Heart left ventricle (tissue), 16 donors: ENCODE measurements at regions not wholly inside any gene's neighbourhood (a gene's known extent, or its start where the extent isn't known, plus 50 kb on each side); places are given as distances from the start of the nearest gene placed in this dataset.
"Not testable (repeated sequence)": the region's sequence is repeated elsewhere in the genome, so short reads cannot be mapped to it uniquely, and the experiment has no call there.

ENCODE experiments used
- ATAC-seq, 4 donors: fragments of 200-7000 bp; cut with Tn5 transposase; one replicate each; pipeline ENCODE4 v1.9.1; 2020 to 2022; ENCODE audit warnings: moderate library complexity in 4 of 4, mild to moderate bottlenecking in 3 of 4, moderate number of reproducible peaks in 1 of 4
- DNase-seq, 5 donors: peaks; one replicate each; pipeline ENCODE4 v3.0.0-alpha.2; 2020
- H3K27ac ChIP-seq, 12 donors: fragments of 200-600 bp; sonication (generic) in 4 of 12; one replicate each; pipeline versions ENCODE4 v1.5.0 to v1.8.0; 2016 to 2022; ENCODE audit warnings: mild to moderate bottlenecking in 2 of 12
- H3K27me3 ChIP-seq, 9 donors: fragments of 200-600 bp; sonication (generic) in 2 of 9; one replicate each; pipeline versions ENCODE4 v1.5.1 to v1.8.0; 2016 to 2022; ENCODE audit warnings: mild to moderate bottlenecking in 3 of 9
- H3K36me3 ChIP-seq, 9 donors: fragments of 200-600 bp; sonication (generic) in 2 of 9; one replicate each; pipeline versions ENCODE4 v1.5.0 to v1.8.0; 2018 to 2022; ENCODE audit warnings: mild to moderate bottlenecking in 2 of 9
- H3K4me1 ChIP-seq, 12 donors: fragments of 200-600 bp; sonication (generic) in 4 of 12; one replicate each; pipeline versions ENCODE4 v1.5.0 to v1.8.0; 2016 to 2022; ENCODE audit warnings: mild to moderate bottlenecking in 3 of 12
- H3K4me3 ChIP-seq, 12 donors: fragments of 200-600 bp; sonication (generic) in 4 of 12; one replicate each; pipeline versions ENCODE4 v1.5.0 to v1.8.0; 2017 to 2022; ENCODE audit warnings: mild to moderate bottlenecking in 9 of 12, moderate library complexity in 4 of 12
- H3K9me3 ChIP-seq, 12 donors: fragments of 200-600 bp; sonication (generic) in 4 of 12; one replicate each; pipeline versions ENCODE4 v1.5.0 to v1.8.0; 2016 to 2022; ENCODE audit warnings: mild to moderate bottlenecking in 1 of 12
- CTCF ChIP-seq, 12 donors: fragments of 200-600 bp; sonication (generic) in 4 of 12; IDR thresholded peaks; one replicate each; pipeline versions ENCODE4 v1.5.0 to v1.8.0; 2018 to 2022; ENCODE audit warnings: antibody characterized with exemption in 12 of 12, mild to moderate bottlenecking in 5 of 12
- POLR2A ChIP-seq, 2 donors: fragments of 450-650 bp; IDR thresholded peaks; one replicate each; pipeline ENCODE4 v1.6.1; 2017; ENCODE audit warnings: antibody characterized with exemption in 2 of 2, mild to moderate bottlenecking in 2 of 2, moderate library complexity in 2 of 2
- WGBS, 4 donors: extraction: QIAGEN DNeasy Blood & Tissue Kit in 2 of 4; methylation state at CpG; one replicate each; pipeline versions ENCODE4 v1.1.5 to v1.1.7; 2013 to 2018; 5-methylcytosine and 5-hydroxymethylcytosine counted together
- intact Hi-C, 10 donors: fragments of 100-400 bp; cut with DNase I; formaldehyde crosslinking; loops; one replicate each; pipeline versions ENCODE4 v1.11.1 to v1.14.2; 2022
- donor health status: ischemic (EF 13 %, LVEDD 7.1; RV severe dilation, severe dysfunction).
- donor health status: healthy with polysubstance abuse.
- donor health status: DM: no; HTN: yes; CAD: no.
- donor health status: DM: no; HTN: no; CAD: no.
- donor health status: ischemic (EF 25% LVEDD 6.9; RV normal size, moderate dysfunction).
- donor health status: ischemic (EF 25% LVEDD 5.7; RV mildly dilated, moderate dysfunction).
- donor health status: healthy.
- donor health status: DM: yes; HTN: yes; CAD: no.
- donor health status: ischemic (EF 35%, LVEDD 5.7; RV mildly dilated, moderate dysfunction).
- donor health status: nonischemic (EF 11% LVEDD 7.7; RV severe dilation, severe dysfunction).
- donor health status: DM: yes; HTN: yes; CAD: no.
- donor health status: PGD.
- donor health status: ischemic (EF 29% LVEDD 5.4; RV normal size, mild dysfunction).
- donor health status: nonischemic (EF 23%, LVEDD 6.1; RV moderate dilation, normal function).

- DNase-seq (peak in 1 of 5 donors; percentile 4), ATAC-seq (no peak)
- Histone ChIP-seq H3K27ac (no peak overlapping the region), H3K36me3 (no peaks in the 10 kb centered on the region), H3K4me1 (no peaks in the 10 kb centered on the region), H3K9me3 (peaks cover 0 to under 1% (median 0%) of the 10 kb centered on the region in 12 donors), H3K4me3 (peak overlapping the region in 1 of 12 donors; percentile 30), H3K27me3 (peaks cover 0 to 56% (median 0%) of the 10 kb centered on the region in 9 donors)
- TF ChIP-seq POLR2A (IDR thresholded peaks at IDR 0.05) (no peak), CTCF (IDR thresholded peaks at IDR 0.05) (no peak)
- 28 to 46% (median 32%) methylated on average over 12 to 16 of the region's 16 CpGs for WGBS, 4 donors
- intact Hi-C loops: no loop called here
Measured at GRCh38 chrX:65971151-65971550, 68.7 kb downstream of the VSIG4 start.

- ATAC-seq: not testable (repeated sequence)
- peaks cover 0 to 40% (median 0%) of the 10 kb centered on the region in 9 donors for H3K27me3 ChIP-seq
- 82 to 92% (median 90%) methylated on average over 3 of the region's 3 CpGs for WGBS, 4 donors
Measured at GRCh38 chrX:65967159-65967558, 72.7 kb downstream of the VSIG4 start.

GRCh38 chrX:65961714-65962113 is 78.2 kb downstream of the VSIG4 start:
- Histone ChIP-seq H3K4me3 (no peak overlapping the region), H3K9me3 (peaks cover 0 to 6% (median 0%) of the 10 kb centered on the region in 12 donors), H3K36me3 (no peaks in the 10 kb centered on the region), H3K27ac (no peak overlapping the region), H3K27me3 (peaks cover 0 to 24% (median 0%) of the 10 kb centered on the region in 9 donors), H3K4me1 (no peaks in the 10 kb centered on the region)
- ATAC-seq (no peak), DNase-seq (no peak)
- intact Hi-C loops: no loop called here
- WGBS, 4 donors: 73 to 94% (median 88%) methylated on average over 2 of the region's 2 CpGs
- TF ChIP-seq POLR2A (IDR thresholded peaks at IDR 0.05) (no peak), CTCF (IDR thresholded peaks at IDR 0.05) (no peak)

More at GRCh38 chrX:65967159-65967558, 72.7 kb downstream of the VSIG4 start:
- H3K36me3 ChIP-seq, H3K27ac ChIP-seq, intact Hi-C loops, H3K9me3 ChIP-seq, H3K4me1 ChIP-seq, H3K4me3 ChIP-seq, DNase-seq: not testable (repeated sequence)

GRCh38 chrX:65948103-65948502 is 91.8 kb downstream of the VSIG4 start:
- no peak for ATAC-seq
- Histone ChIP-seq H3K27ac (no peak overlapping the region), H3K4me3 (no peak overlapping the region), H3K9me3 (peaks cover 0 to 16% (median 0%) of the 10 kb centered on the region in 12 donors), H3K27me3 (peaks cover 0 to 42% (median 0%) of the 10 kb centered on the region in 9 donors), H3K36me3 (no peaks in the 10 kb centered on the region), H3K4me1 (no peaks in the 10 kb centered on the region)
- TF ChIP-seq CTCF (IDR thresholded peaks at IDR 0.05) (no peak), POLR2A (IDR thresholded peaks at IDR 0.05) (no peak)
- no peak for DNase-seq
- WGBS, 4 donors: 76 to 96% (median 87%) methylated on average over 1 of the region's 1 CpG
- intact Hi-C loops: no loop called here

- Histone ChIP-seq H3K36me3 (no peaks in the 10 kb centered on the region), H3K9me3 (peaks cover 0 to 36% (median 3%) of the 10 kb centered on the region in 12 donors), H3K4me3 (no peak overlapping the region), H3K4me1 (no peaks in the 10 kb centered on the region), H3K27ac (no peak overlapping the region), H3K27me3 (peaks cover 0 to 14% (median 0%) of the 10 kb centered on the region in 9 donors)
- ATAC-seq: no peak
- no peak for DNase-seq
- WGBS, 4 donors: 33 to 67% (median 48%) methylated on average over 1 of the region's 1 CpG
- intact Hi-C loops: no loop called here
- TF ChIP-seq POLR2A (IDR thresholded peaks at IDR 0.05) (no peak), CTCF (IDR thresholded peaks at IDR 0.05) (no peak)
Measured at GRCh38 chrX:65941775-65942174, 98.1 kb downstream of the VSIG4 start.
